ENCODE measurements at regions not wholly inside any gene's neighbourhood (a gene's known extent, or its start where the extent isn't known, plus 50 kb on each side); places are given as distances from the start of the nearest gene placed in this dataset.
A peak's percentile ranks its signal among the peaks of the same experiment; 100 is the strongest.

- ChIA-PET POLR2A (no interaction called here), CTCF (no interaction called here)
- H3K4me1 ChIP-seq, result no peaks in the 10 kb centered on the region
- Mint-ChIP-seq H3K4me3 (ENCODE audit: unreplicated experiment) (no peak overlapping the region), H3K9me3 (ENCODE audit: unreplicated experiment) (no peaks in the 10 kb centered on the region), H3K36me3 (ENCODE audit: insufficient read depth, unreplicated experiment) (no peaks in the 10 kb centered on the region), H3K27me3 (ENCODE audit: insufficient read depth, unreplicated experiment) (no peaks in the 10 kb centered on the region), H3K4me1 (ENCODE audit: low read depth, unreplicated experiment) (no peaks in the 10 kb centered on the region), H3K27ac (ENCODE audit: unreplicated experiment) (no peak overlapping the region)
- H3K36me3 ChIP-seq (ENCODE audit: control insufficient read depth, insufficient read depth, low read length), result no peaks in the 10 kb centered on the region
- no TSS peak for BruUV-seq (replicated peaks)
- H3K9me3 ChIP-seq, result no peaks in the 10 kb centered on the region
- H3K4me3 ChIP-seq (ENCODE audit: low read depth, low read length), result no peak overlapping the region
- intact Hi-C loops (cut with micrococcal nuclease; ENCODE audit: unreplicated experiment), result no loop called here
- no peak for TF ChIP-seq CTCF (IDR thresholded peaks at IDR 0.05; ENCODE audit: insufficient read depth in 1 of 2, low read depth in 1 of 2, low read length in 1 of 2, severe bottlenecking in 1 of 2, unreplicated experiment in 1 of 2)
- H3K27me3 ChIP-seq (replicated peaks; ENCODE audit: control insufficient read depth, insufficient read depth, low read length), result no peaks in the 10 kb centered on the region
- peak in 1 of 2 experiments; percentile 6 for DNase-seq
Measured at GRCh38 chr4:101596781-101597552, 193.6 kb upstream of the BANK1 start.

GRCh38 chr4:101594588-101594987, 195.9 kb upstream of the BANK1 start:
- ChIA-PET CTCF (no interaction called here), POLR2A (no interaction called here)
- H3K4me3 ChIP-seq (ENCODE audit: low read depth, low read length), result no peak overlapping the region
- H3K27ac Mint-ChIP-seq (ENCODE audit: unreplicated experiment), result no peak overlapping the region
- intact Hi-C loops (cut with micrococcal nuclease; ENCODE audit: unreplicated experiment), result no loop called here
- H3K27me3 ChIP-seq (replicated peaks; ENCODE audit: control insufficient read depth, insufficient read depth, low read length), result no peaks in the 10 kb centered on the region
- H3K4me3 Mint-ChIP-seq (ENCODE audit: unreplicated experiment), result no peak overlapping the region
- no peaks in the 10 kb centered on the region for H3K4me1 ChIP-seq
- H3K9me3 Mint-ChIP-seq (ENCODE audit: unreplicated experiment), result no peaks in the 10 kb centered on the region
- no peaks in the 10 kb centered on the region for H3K36me3 Mint-ChIP-seq (ENCODE audit: insufficient read depth, unreplicated experiment)
- no peaks in the 10 kb centered on the region for H3K27me3 Mint-ChIP-seq (ENCODE audit: insufficient read depth, unreplicated experiment)
- no peak for TF ChIP-seq CTCF (IDR thresholded peaks at IDR 0.05; ENCODE audit: insufficient read depth in 1 of 2, low read depth in 1 of 2, low read length in 1 of 2, severe bottlenecking in 1 of 2, unreplicated experiment in 1 of 2)
- DNase-seq, result no peak
- H3K36me3 ChIP-seq (ENCODE audit: control insufficient read depth, insufficient read depth, low read length), result no peaks in the 10 kb centered on the region
- no peaks in the 10 kb centered on the region for H3K9me3 ChIP-seq
- no TSS peak for BruUV-seq (replicated peaks)
- no peaks in the 10 kb centered on the region for H3K4me1 Mint-ChIP-seq (ENCODE audit: low read depth, unreplicated experiment)

- ChIA-PET CTCF (no interaction called here), POLR2A (no interaction called here)
Measured at GRCh38 chr4:101593666-101594065, 196.9 kb upstream of the BANK1 start.

More at GRCh38 chr4:101593666-101594065, 196.9 kb upstream of the BANK1 start:
- H3K4me1 ChIP-seq, result no peaks in the 10 kb centered on the region
- BruUV-seq (replicated peaks), result no TSS peak
- H3K27me3 ChIP-seq (replicated peaks; ENCODE audit: control insufficient read depth, insufficient read depth, low read length), result no peaks in the 10 kb centered on the region
- H3K36me3 ChIP-seq (ENCODE audit: control insufficient read depth, insufficient read depth, low read length), result no peaks in the 10 kb centered on the region
- Mint-ChIP-seq H3K27ac (ENCODE audit: unreplicated experiment) (no peak overlapping the region), H3K4me1 (ENCODE audit: low read depth, unreplicated experiment) (no peaks in the 10 kb centered on the region), H3K27me3 (ENCODE audit: insufficient read depth, unreplicated experiment) (no peaks in the 10 kb centered on the region), H3K4me3 (ENCODE audit: unreplicated experiment) (no peak overlapping the region), H3K36me3 (ENCODE audit: insufficient read depth, unreplicated experiment) (no peaks in the 10 kb centered on the region), H3K9me3 (ENCODE audit: unreplicated experiment) (no peaks in the 10 kb centered on the region)
- H3K4me3 ChIP-seq (ENCODE audit: low read depth, low read length), result no peak overlapping the region
- no peaks in the 10 kb centered on the region for H3K9me3 ChIP-seq
- no peak for DNase-seq
- intact Hi-C loops (cut with micrococcal nuclease; ENCODE audit: unreplicated experiment), result no loop called here
- TF ChIP-seq CTCF (IDR thresholded peaks at IDR 0.05; ENCODE audit: insufficient read depth in 1 of 2, low read depth in 1 of 2, low read length in 1 of 2, severe bottlenecking in 1 of 2, unreplicated experiment in 1 of 2), result no peak
